GM23338 (cell line): ENCODE measurements at regions not wholly inside any gene's neighbourhood (a gene's known extent, or its start where the extent isn't known, plus 50 kb on each side); places are given as distances from the start of the nearest gene placed in this dataset.

Source experiments
- ATAC-seq: fragments of 200-7000 bp; cut with Tn5 transposase; 3 replicates; pipeline ENCODE4 v1.9.1; 2020
- DNase-seq: peaks from one replicate; pipeline ENCODE4 v3.0.0-alpha.2; 2015; ENCODE audit warnings: low spot score
- H2AFZ ChIP-seq: fragments of 200-600 bp; sonication (generic); 2 replicates; pipeline ENCODE4 v1.8.0; 2016; ENCODE audit warnings: antibody characterized with exemption, mild to moderate bottlenecking, moderate library complexity
- H3F3A ChIP-seq: fragments of 200-600 bp; sonication (generic); replicated peaks from 2 replicates; pipeline ENCODE4 v1.8.0; 2017; ENCODE audit warnings: antibody characterized with exemption, mixed run types, low read depth
- H3K27ac ChIP-seq: fragments of 200-600 bp; sonication (generic); 2 replicates; pipeline ENCODE4 v1.6.1; 2016; ENCODE audit warnings: low read depth
- H3K27me3 ChIP-seq: fragments of 200-600 bp; sonication (generic); 2 replicates; pipeline ENCODE4 v1.8.0; 2016; ENCODE audit warnings: mild to moderate bottlenecking, mixed run types, moderate library complexity; ENCODE audit not compliant: insufficient read depth
- H3K36me3 ChIP-seq: fragments of 200-600 bp; sonication (generic); 2 replicates; pipeline ENCODE4 v1.8.0; 2016; ENCODE audit warnings: mild to moderate bottlenecking; ENCODE audit not compliant: insufficient read depth
- H3K4me1 ChIP-seq: fragments of 200-600 bp; sonication (generic); 2 replicates; pipeline ENCODE4 v1.8.0; 2016; ENCODE audit warnings: mild to moderate bottlenecking, moderate library complexity; ENCODE audit not compliant: insufficient read depth
- H3K4me2 ChIP-seq: fragments of 200-600 bp; sonication (generic); 2 replicates; pipeline ENCODE4 v1.7.1; 2017; ENCODE audit warnings: mixed run types
- H3K4me3 ChIP-seq: fragments of 200-600 bp; sonication (generic); 2 replicates; pipeline ENCODE4 v1.6.1; 2016; ENCODE audit warnings: mixed run types
- H3K79me2 ChIP-seq: fragments of 200-600 bp; sonication (generic); replicated peaks from 2 replicates; pipeline ENCODE4 v1.8.0; 2017; ENCODE audit warnings: mild to moderate bottlenecking; ENCODE audit not compliant: insufficient read depth
- H3K9me2 ChIP-seq: fragments of 200-600 bp; sonication (generic); 2 replicates; pipeline ENCODE4 v1.8.0; 2017; ENCODE audit not compliant: insufficient read depth
- H4K20me1 ChIP-seq: fragments of 200-600 bp; sonication (generic); replicated peaks from 2 replicates; pipeline ENCODE4 v1.8.0; 2017; ENCODE audit warnings: mild to moderate bottlenecking; ENCODE audit not compliant: insufficient read depth
- H3K27ac Mint-ChIP-seq: 2 replicates; pipeline ENCODE4 v1.8.0; 2020; ENCODE audit warnings: inconsistent platforms, mild to moderate bottlenecking, moderate library complexity, mixed read lengths
- H3K27me3 Mint-ChIP-seq: 3 replicates; pipeline ENCODE4 v1.8.0; 2022; ENCODE audit warnings: low read depth, mild to moderate bottlenecking, moderate library complexity, mixed read lengths, inconsistent platforms; ENCODE audit not compliant: insufficient read depth, poor library complexity
- H3K36me3 Mint-ChIP-seq: 3 replicates; pipeline ENCODE4 v1.8.0; 2021; ENCODE audit warnings: low read depth, mild to moderate bottlenecking, inconsistent platforms, moderate library complexity, mixed read lengths
- H3K4me1 Mint-ChIP-seq: 3 replicates; pipeline ENCODE4 v1.8.0; 2020; ENCODE audit warnings: mild to moderate bottlenecking, inconsistent platforms, mixed read lengths
- H3K4me3 Mint-ChIP-seq: 3 replicates; pipeline ENCODE4 v1.8.0; 2021; ENCODE audit warnings: moderate library complexity, mild to moderate bottlenecking, inconsistent platforms, mixed read lengths
- H3K9me3 Mint-ChIP-seq: 3 replicates; pipeline ENCODE4 v1.8.0; 2020; ENCODE audit warnings: moderate library complexity, mild to moderate bottlenecking, inconsistent platforms, mixed read lengths
- CTCF ChIP-seq, 2 experiments: fragments of 200-600 bp in 1 of 2; sonication (generic) in 1 of 2; conservative IDR thresholded peaks; 2 replicates each; pipeline versions ENCODE4 v1.5.1 to v1.6.1; 2016 to 2017; ENCODE audit warnings: antibody characterized with exemption in 2 of 2, low read depth in 2 of 2, mild to moderate bottlenecking in 2 of 2, moderate library complexity in 1 of 2
- ETS1 ChIP-seq: IDR thresholded peaks from 2 replicates; pipeline ENCODE4 v1.6.1; 2016; ENCODE audit warnings: antibody characterized with exemption
- EZH2phosphoT487 ChIP-seq: fragments of 200-600 bp; sonication (generic); IDR thresholded peaks from one replicate; pipeline ENCODE4 v1.8.1; 2018; ENCODE audit warnings: antibody characterized with exemption; ENCODE audit not compliant: unreplicated experiment
- POLR2AphosphoS5 ChIP-seq: IDR thresholded peaks from 2 replicates; pipeline ENCODE4 v1.6.1; 2016; ENCODE audit warnings: antibody characterized with exemption, low read depth
- ZNF331 ChIP-seq: fragments of 250-450 bp; sonication (Bioruptor Pico); IDR thresholded peaks from 2 replicates; pipeline ENCODE4 v1.5.0; 2020; ENCODE audit warnings: low read depth, mild to moderate bottlenecking, moderate library complexity
- ZNF462 ChIP-seq: fragments of 250-450 bp; sonication (Bioruptor Pico); IDR thresholded peaks from 2 replicates; pipeline ENCODE4 v1.5.0; 2020; ENCODE audit warnings: mild to moderate bottlenecking, moderate library complexity

- TF ChIP-seq CTCF (conservative IDR thresholded peaks at IDR 0.05; ENCODE audit: low read depth in 2 of 2): no peak
- no peak for TF ChIP-seq ZNF331 (CRISPR knock-in tag)
- TF ChIP-seq ZNF462: no peak
- no peak for TF ChIP-seq POLR2AphosphoS5
Measured at GRCh38 chr14:62632771-62633170, 412.5 kb downstream of the KCNH5 start (continued).

GRCh38 chr14:62645649-62646048 lies 399.6 kb downstream of the KCNH5 start:
- no peaks in the 10 kb centered on the region for H3K4me1 Mint-ChIP-seq
- peaks cover 4% of the 10 kb centered on the region; the same call in 2 of the 3 replicates for H3K9me3 Mint-ChIP-seq
- Histone ChIP-seq H3K9me2 (0 out of 2 replicates have a peak, but pooled peaks cover 4% of the 10 kb centered on the region), H3K4me1 (no peaks in the 10 kb centered on the region), H3K36me3 (no peaks in the 10 kb centered on the region), H3K79me2 (no peaks in the 10 kb centered on the region), H3K27me3 (no peaks in the 10 kb centered on the region), H3K4me2 (no peak overlapping the region), H2AFZ (no peak overlapping the region), H3F3A (no peaks in the 10 kb centered on the region), H3K4me3 (no peak overlapping the region), H3K27ac (no peak overlapping the region), H4K20me1 (no peaks in the 10 kb centered on the region)
- no peak for ATAC-seq
- no peaks in the 10 kb centered on the region for H3K27me3 Mint-ChIP-seq
- no peak overlapping the region for H3K4me3 Mint-ChIP-seq
- DNase-seq: no peak
- H3K27ac Mint-ChIP-seq: no peak overlapping the region
- no peaks in the 10 kb centered on the region for H3K36me3 Mint-ChIP-seq
- no peak for TF ChIP-seq EZH2phosphoT487
- no peak for TF ChIP-seq ZNF462
- no peak for TF ChIP-seq ZNF331 (CRISPR knock-in tag)
- TF ChIP-seq ETS1: no peak
